Osteocyte (in vitro differentiated cells): ENCODE measurements at regions not wholly inside any gene's neighbourhood (a gene's known extent, or its start where the extent isn't known, plus 50 kb on each side); places are given as distances from the start of the nearest gene placed in this dataset.

ENCODE experiments used
- DNase-seq: peaks from one replicate; pipeline ENCODE4 v3.0.0; 2021; ENCODE audit warnings: mixed read lengths; ENCODE audit not compliant: unreplicated experiment; ENCODE audit errors: extremely low spot score
- H3K27ac Mint-ChIP-seq: one replicate; pipeline ENCODE4 v1.8.0; 2021; ENCODE audit warnings: mild to moderate bottlenecking, mixed read lengths; ENCODE audit not compliant: unreplicated experiment
- H3K27me3 Mint-ChIP-seq: one replicate; pipeline ENCODE4 v1.8.0; 2021; ENCODE audit warnings: mixed read lengths; ENCODE audit not compliant: unreplicated experiment
- H3K36me3 Mint-ChIP-seq: one replicate; pipeline ENCODE4 v1.8.0; 2021; ENCODE audit warnings: mixed read lengths; ENCODE audit not compliant: unreplicated experiment
- H3K4me1 Mint-ChIP-seq: one replicate; pipeline ENCODE4 v1.8.0; 2021; ENCODE audit warnings: mixed read lengths; ENCODE audit not compliant: unreplicated experiment
- H3K4me3 Mint-ChIP-seq: one replicate; pipeline ENCODE4 v1.8.0; 2021; ENCODE audit warnings: mild to moderate bottlenecking, moderate library complexity, mixed read lengths; ENCODE audit not compliant: unreplicated experiment
- H3K9me3 Mint-ChIP-seq: one replicate; pipeline ENCODE4 v1.8.0; 2021; ENCODE audit warnings: mixed read lengths; ENCODE audit not compliant: unreplicated experiment
- TF ChIP-seq, protein P1 (sequence below): fragments of 200-600 bp; sonication (generic); IDR thresholded peaks from 2 replicates; pipeline ENCODE4 v1.5.0; 2021; ENCODE audit warnings: antibody characterized with exemption, mild to moderate bottlenecking, moderate library complexity

DNA sequence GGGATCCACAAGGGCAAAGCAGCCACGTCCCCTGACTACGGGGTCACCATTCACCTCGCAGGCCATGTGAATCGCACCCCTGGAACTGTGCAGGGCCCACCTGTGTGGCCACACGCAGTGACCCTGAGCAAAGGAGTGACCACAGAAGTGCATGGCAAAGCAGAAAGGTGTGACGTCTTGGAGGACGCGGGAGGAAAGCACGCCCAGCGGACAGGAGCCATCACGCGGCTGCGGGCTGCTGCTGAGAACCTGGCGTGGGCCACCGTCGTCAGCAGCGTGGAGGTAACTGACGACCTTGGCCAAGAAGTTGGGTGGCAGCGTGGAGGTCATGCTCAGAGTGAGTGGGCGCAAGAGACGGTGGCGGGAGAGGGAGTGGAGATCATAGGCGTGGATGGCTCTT, 76.7 kb upstream of the C1orf174 start:
- H3K27me3 Mint-ChIP-seq = no peaks in the 10 kb centered on the region
- H3K4me1 Mint-ChIP-seq = no peaks in the 10 kb centered on the region
- DNase-seq = no peak
- no peaks in the 10 kb centered on the region for H3K36me3 Mint-ChIP-seq
- H3K27ac Mint-ChIP-seq = no peak overlapping the region
- TF ChIP-seq, protein P1, sequence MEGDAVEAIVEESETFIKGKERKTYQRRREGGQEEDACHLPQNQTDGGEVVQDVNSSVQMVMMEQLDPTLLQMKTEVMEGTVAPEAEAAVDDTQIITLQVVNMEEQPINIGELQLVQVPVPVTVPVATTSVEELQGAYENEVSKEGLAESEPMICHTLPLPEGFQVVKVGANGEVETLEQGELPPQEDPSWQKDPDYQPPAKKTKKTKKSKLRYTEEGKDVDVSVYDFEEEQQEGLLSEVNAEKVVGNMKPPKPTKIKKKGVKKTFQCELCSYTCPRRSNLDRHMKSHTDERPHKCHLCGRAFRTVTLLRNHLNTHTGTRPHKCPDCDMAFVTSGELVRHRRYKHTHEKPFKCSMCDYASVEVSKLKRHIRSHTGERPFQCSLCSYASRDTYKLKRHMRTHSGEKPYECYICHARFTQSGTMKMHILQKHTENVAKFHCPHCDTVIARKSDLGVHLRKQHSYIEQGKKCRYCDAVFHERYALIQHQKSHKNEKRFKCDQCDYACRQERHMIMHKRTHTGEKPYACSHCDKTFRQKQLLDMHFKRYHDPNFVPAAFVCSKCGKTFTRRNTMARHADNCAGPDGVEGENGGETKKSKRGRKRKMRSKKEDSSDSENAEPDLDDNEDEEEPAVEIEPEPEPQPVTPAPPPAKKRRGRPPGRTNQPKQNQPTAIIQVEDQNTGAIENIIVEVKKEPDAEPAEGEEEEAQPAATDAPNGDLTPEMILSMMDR = no peak
- H3K4me3 Mint-ChIP-seq = no peak overlapping the region
- H3K9me3 Mint-ChIP-seq = peaks cover 30% of the 10 kb centered on the region

DNA sequence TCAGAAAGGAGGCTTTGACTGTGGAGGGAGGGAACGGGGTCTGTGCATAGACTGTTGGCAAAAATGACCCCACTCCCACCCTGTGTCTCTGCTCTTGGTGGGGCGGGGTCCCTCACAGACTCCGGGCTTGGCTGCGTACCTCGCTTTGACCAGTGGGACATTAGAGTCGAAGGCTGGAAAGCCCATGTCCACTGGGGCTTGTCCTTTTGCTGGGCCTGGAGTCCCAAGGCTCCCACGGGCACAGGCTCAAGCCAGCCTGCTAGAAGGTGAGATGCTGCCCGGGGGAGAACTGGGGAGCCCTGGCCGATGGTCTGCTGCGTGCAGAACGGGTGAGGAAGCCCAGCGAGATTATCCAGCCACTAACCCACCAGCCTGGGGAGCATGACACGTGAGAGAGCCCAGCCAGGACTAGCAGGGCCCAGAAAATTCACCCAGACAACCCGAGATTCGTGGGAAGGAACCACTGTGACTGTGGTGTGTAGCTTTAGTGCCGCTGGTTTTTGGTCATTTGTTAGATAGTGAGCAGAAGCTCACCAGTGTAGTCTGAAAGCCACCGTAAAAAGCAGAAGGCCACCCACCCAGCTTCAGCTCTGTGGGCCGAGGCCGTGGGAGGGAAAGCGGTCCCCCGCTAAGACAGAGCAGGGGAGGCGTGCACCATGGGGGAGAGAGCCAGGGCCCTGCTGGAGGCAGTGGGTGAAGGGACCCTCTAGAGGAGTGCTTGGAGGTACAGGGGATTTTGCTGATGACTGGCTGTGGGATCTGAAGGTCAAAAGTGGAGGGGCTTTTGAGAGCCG, 78.3 kb upstream of the C1orf174 start:
- TF ChIP-seq, protein P1 = no peak
- Mint-ChIP-seq H3K4me3 (no peak overlapping the region), H3K4me1 (no peaks in the 10 kb centered on the region), H3K36me3 (no peaks in the 10 kb centered on the region), H3K27ac (no peak overlapping the region), H3K9me3 (peaks cover 23% of the 10 kb centered on the region), H3K27me3 (no peaks in the 10 kb centered on the region)
- no peak for DNase-seq

DNA sequence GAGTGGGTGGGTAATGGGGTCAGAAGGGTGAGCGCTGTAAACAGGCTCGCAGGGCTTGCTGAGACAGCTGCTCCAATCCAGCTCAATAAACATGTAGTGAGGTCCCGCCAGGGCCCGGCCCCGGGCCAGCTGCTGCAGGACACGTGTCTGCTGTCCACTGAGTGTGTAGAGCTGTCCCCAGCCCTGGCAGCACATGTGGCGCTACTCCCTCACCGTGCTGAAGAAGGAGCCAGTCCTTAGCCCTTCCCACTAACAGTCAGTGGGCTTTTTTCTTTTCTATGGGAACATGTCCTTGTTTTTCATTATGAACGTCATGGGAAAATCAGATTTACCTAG, 78.9 kb upstream of the C1orf174 start:
- TF ChIP-seq, protein P1 = no peak
- Mint-ChIP-seq H3K27me3 (no peaks in the 10 kb centered on the region), H3K4me1 (no peaks in the 10 kb centered on the region), H3K36me3 (no peaks in the 10 kb centered on the region), H3K4me3 (no peak overlapping the region), H3K27ac (no peak overlapping the region), H3K9me3 (peaks cover 19% of the 10 kb centered on the region)
- no peak for DNase-seq

DNA sequence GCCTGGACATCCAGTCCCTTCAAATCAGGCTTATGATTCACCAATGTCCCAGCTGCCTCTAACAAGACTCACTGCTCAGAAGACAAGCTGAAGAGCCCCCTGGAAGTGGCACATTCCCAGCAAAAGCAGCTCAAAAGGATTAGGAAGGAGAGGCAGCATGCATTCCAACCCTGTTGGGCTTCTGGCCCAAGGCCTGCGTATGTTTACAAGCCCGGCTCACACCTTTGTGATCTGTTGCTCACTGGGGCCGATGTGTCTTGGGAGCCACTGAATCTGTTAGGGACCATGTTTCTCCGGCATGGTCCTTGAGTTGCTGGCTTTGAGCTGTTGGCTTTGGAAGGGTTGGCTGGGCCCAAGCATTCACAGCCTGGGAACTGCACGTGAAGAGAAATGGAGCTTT, 81.2 kb upstream of the C1orf174 start:
- H3K4me1 Mint-ChIP-seq = no peaks in the 10 kb centered on the region
- H3K27me3 Mint-ChIP-seq = no peaks in the 10 kb centered on the region
- H3K9me3 Mint-ChIP-seq = peaks cover 8% of the 10 kb centered on the region
- no peaks in the 10 kb centered on the region for H3K36me3 Mint-ChIP-seq
- TF ChIP-seq, protein P1 = no peak
- H3K4me3 Mint-ChIP-seq = no peak overlapping the region
- no peak for DNase-seq
- H3K27ac Mint-ChIP-seq = no peak overlapping the region

DNA sequence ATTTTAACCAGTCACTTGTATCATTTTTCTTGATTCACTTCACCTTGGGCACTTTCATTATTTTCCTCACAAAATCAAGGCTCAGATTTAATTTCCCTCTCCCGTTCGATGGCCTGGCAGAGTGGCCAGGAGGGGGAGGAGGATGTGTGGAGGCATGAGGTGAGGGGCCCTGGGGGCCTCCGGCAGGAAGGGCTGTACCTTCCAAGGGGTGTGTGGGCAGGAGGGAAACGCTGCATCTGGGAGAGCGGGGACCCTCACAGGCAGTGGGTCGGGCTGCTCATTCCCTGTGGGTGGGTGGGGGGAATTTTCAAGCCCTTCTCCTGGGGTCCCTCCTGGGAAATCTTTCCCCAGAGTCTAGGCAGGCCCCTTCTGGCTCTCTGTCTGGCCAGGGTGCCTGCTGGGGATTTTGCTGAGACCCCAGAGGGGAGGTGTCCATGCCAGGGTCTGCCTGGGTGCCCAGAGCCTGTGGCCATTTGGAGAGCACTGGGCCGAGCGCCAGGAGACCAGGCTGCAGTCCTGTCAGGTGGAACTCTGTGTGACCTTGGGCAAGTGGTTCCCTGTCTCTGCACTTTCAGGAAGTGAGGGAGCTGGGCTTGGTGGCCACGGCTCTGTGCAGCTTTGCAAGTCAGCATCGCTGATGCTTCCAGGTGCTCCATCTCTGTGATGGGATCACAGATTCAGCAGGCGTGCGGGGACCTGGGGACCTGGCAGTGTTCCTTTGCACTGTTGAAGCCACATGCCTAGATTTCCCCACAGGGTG, 81.9 kb upstream of the C1orf174 start:
- Mint-ChIP-seq H3K9me3 (peaks cover 4% of the 10 kb centered on the region), H3K27me3 (no peaks in the 10 kb centered on the region), H3K4me1 (no peaks in the 10 kb centered on the region), H3K27ac (no peak overlapping the region), H3K4me3 (no peak overlapping the region), H3K36me3 (no peaks in the 10 kb centered on the region)
- no peak for DNase-seq
- TF ChIP-seq, protein P1 = no peak
